HG03558 (cell line): ENCODE measurements at regions not wholly inside any gene's neighbourhood (a gene's known extent, or its start where the extent isn't known, plus 50 kb on each side); places are given as distances from the start of the nearest gene placed in this dataset.

Source experiments
- ATAC-seq: cut with Tn5 transposase; IDR thresholded peaks from one replicate; pipeline ENCODE4 v1.9.1; 2021; ENCODE audit warnings: moderate number of reproducible peaks; ENCODE audit not compliant: unreplicated experiment; ENCODE audit errors: extremely low read depth

DNA sequence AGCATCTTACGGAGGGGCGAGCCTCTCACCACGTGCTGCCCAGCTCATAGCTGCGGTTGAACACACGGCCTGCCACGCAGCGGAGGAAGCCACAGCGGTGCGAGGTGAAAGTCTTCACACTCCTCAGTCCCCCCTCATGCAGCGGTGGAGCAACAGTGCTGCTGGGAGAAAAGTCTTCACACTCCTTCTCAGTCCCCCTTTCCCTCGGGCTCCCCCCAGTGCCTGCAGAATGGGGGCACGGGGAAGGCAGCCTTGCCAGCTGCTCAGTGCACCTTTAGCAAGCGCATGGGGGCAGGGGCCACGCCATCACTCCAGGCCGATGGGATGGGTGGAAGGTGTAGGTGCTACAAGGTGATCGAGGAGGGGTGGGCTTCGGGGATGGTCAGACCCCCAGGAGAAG is 206.3 kb upstream of the TCERG1L start:
- ATAC-seq = no peak

DNA sequence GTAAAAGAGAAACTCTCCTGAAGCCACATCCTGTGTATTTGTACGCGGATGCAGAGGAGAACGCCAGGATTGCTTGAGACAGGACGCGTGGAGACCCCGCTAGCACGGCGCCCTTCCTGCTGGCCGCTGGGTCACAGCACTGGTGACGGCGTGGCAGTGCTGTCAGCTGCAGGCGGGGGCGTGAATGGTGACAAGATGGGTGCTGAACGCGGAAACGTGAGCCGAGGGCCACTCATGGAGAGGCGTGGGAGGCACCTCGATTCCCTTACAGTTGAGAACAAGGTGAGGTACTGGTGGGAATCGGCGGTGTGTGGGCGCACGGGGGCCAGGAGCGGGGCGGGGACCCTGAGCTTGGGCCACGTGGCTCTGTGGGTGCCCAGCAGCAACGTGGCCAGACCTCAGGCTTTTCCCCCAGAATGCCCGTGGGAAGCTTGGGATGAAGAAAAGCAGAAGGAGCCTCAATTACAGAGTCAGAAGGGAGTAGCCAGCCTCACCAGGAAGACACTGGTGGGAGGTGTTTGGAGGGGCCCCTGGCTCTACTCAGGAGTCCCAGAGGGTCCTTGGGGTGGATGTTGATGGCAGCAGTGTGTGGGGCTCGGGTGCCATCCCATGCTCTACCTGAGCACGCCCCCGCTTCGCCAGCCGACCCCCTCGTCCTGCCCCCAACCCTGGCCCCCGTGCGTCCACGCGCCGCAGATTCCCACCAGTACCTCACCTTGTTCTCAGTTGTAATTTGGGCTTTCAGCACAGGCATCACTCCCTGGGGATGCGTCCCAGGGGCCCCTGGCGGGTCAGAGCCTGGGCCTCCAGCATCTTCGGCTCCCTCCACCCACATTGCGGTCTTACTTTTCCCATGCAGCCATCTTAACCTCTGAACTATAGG is 208.4 kb upstream of the TCERG1L start:
- no peak for ATAC-seq

DNA sequence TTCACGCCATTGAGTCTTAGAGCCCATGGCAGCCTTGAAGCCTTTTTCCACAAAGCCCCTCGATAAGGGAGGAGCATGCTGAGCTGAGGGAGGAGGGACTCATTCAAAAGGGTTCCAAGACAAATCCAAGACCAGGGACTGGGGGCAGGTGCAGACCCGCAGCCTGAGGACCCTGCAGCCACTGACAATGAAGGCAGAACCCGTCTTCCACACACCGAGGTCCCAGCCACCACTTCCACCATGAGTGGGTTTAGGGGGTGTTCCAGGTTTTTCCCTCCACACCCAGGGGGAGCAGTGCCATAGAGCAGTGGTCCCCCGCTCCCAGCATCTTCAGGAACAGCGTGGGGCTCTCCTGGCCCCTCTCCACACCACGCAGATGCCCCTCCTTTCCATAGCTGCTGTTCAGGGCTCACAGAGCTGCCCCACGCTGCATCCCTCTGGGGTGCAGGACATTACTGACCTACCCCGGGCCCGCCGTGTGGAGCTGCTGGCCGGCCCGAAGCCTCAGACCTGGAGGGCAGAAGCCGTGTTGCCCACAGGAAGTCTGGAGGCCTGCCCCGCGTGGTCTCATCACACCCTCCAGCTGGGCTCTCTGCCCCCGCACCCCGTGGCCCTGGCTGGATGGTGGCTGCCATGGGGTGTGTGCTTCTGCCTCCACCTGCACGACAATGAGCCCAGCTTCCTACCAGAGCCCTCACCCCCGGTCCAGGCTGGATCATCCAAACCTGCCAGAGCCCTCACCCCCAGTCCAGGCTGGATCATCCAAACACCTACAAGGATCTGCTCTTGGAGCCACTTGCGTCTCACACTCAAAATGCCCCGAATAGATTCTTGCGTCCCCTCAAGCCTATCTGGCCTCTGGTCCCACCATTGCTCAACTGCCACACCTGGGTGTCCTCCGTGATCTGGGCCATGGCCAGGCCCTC is 220.0 kb upstream of the TCERG1L start:
- ATAC-seq = no peak

DNA sequence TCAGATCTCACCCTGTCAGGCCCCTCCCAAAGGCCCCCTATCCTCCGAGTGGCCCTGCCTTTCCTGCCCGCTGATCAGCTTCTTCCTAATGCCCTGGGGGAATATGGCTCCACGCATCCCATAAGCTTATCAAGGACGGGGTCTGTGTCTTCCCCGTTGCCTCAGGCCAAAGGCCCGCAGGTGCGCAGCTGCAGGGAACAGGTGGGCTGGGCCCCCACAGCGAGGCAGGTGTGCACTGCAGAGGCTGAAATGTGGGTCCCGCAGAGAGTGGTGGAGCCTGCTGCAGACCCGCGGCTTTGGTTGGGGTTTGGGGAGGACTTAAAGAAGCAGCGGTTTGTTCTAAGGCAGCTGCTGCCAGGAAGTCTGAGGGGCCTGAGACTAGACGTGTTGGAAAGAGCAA is 220.8 kb upstream of the TCERG1L start:
- ATAC-seq = no peak

DNA sequence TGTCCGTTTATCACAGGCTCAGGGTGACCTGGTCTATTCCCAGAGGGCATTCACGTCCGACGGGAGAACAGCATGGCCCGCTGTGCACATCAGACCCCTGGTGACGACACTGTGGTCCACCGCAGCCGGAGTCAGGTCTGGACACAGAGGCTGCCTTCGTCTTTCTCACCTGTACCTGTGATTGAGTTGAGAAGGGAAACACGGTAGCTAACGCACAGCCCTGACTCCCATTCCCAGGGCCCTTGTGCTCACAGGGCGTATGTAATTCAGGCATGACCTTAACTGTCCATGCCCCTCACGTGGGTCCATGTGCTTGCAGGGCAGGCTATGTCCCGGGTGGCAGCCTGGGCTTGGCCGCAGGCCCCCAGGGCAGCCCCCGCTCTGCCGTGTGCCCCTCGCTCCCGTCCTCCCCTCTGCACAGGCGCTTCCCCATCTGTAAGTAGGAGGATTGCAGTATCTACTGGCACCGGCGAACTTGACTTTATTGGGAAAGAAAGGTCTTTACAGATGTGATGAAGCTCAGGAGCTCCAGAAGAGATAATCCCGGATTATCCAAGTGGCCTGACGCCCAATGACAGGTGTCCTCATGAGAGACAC is 221.3 kb upstream of the TCERG1L start:
- no peak for ATAC-seq

DNA sequence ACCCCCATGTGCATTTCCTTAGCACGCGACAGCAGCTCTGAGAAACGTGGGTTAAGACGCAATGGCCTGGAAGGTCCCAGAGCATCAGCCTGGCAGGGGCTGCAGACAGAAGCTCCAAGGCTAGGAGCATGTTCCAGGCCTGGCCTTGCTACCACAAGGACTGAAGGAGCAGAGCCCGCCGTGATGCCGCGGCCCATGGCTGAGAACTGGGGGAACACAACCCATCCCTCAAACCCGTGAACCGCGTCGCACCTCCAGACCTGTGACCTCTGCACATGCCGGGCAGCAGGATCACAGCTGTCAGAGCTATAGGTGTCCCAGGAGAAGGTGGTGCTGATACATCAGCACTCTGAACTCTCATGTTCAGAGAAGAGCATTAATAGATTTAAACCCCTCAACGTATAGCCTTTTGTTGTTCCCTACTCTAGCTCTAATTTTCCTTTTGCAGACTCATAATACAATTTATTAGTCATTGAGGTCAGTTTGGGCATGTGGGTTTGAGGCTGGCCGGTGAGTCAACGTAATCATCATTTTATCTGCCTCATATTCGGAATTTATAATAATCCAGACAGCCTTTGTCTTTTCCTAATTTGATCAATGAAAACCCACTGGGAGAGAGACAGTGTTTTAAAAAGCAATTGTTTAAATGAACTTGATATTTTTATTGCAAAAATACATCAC is 222.5 kb upstream of the TCERG1L start:
- ATAC-seq = no peak

GRCh38 chr10:131534836-131535235 is 223.3 kb upstream of the TCERG1L start:
- ATAC-seq = no peak

DNA sequence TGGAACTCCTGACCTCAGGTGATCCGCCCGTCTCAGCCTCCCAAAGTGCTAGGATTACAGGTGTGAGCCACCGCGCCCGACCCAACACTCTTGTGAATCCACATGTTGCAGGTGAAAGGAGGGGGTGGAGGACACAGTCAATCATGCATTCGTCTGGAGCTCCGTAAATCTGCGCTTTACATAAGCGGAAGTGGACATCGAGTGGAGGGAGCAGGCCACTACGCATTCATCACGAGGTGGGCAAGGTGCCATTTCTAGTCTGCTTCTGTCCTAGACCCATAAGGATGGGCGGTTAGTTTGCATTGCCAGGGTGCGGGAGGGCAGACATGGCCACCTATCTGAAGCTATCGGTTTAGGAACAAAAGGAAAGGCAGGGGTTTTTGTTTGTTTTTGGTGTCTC is 225.2 kb upstream of the TCERG1L start:
- ATAC-seq = no peak

GRCh38 chr10:131537281-131537680 is 225.8 kb upstream of the TCERG1L start:
- no peak for ATAC-seq

GRCh38 chr10:131544495-131544894 is 233.0 kb upstream of the TCERG1L start:
- no peak for ATAC-seq

GRCh38 chr10:131546086-131546810 is 234.7 kb upstream of the TCERG1L start:
- ATAC-seq = no peak

DNA sequence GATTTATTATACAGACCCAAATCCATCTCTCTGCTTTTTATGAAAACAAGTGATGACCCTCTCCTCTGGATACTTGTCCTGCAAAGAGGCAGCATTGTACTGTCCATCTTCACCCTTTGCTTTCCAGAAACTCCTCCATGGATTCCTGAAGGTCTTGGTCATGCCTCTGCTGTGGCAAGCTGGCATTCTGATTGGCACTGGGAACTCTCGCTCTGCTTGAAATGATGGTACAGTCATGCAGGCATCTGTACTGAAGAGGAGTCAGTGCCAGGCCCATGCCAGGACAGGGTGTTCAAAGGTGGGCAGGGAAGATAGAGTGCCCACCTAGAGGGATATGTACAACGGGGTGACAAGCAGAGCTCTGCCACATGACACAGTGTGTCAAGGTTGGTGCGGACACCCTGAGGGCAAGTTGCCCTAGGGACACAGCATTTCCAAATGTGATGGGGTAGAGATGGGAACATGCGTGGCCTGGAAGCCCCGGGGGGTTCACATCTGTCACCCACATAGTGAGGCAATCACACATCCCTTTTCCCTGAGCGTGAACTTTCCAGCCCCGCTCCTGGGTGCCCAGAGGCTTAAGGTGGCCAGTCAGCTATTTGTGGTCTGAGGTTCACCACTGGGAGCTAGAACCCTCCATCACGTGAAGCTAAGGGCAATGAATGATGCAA is 235.7 kb upstream of the TCERG1L start:
- ATAC-seq = no peak

GRCh38 chr10:131548176-131548575 is 236.7 kb upstream of the TCERG1L start:
- ATAC-seq = no peak

DNA sequence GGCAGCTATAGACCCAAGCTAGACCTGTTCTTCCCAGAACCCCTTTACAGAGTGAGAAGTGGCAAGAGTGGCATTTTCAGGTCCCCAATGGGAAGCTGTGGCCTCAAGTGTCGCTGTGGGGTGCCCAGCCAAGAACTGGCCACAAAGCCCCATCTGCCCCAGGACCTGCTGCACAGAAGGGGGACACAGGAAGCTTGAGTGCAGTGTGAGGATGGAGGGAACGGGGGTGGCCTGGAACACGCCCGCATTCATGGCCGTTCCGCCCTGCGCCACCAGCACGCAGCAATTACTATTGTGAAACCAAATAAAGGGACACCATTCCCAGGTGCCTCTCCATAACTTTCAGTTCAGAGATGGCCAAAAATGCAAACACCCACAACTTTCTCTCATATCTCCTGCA is 237.6 kb upstream of the TCERG1L start:
- ATAC-seq = no peak

GRCh38 chr10:131553121-131553520 is 241.6 kb upstream of the TCERG1L start:
- ATAC-seq = no peak

- no peak for ATAC-seq
These were observed 242.1 kb upstream of the TCERG1L start for GRCh38 chr10:131553581-131553980.

- no peak for ATAC-seq
These were observed 243.3 kb upstream of the TCERG1L start for GRCh38 chr10:131554821-131555220.

DNA sequence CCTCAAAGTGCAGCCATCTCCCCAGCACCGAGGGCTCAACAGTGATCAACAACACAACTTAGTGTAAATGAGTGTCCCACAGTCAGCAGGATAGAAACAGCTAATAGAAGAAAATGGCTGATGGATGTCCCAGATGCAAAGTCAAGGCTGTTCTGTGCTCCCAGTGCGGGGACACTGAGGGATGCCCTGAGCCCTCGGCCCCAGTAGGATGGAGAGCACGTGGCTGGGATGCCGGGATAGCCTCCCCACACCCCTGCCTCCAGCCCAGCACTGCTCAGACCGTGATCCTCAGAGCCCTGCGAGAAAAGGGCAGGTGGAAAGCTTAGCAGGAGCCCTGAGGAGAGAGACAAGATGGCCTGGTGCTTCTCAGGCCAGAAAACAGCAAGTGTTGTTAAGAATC is 243.9 kb upstream of the TCERG1L start:
- ATAC-seq = no peak
